Muscle of back (tissue), 3 donors: ENCODE measurements at regions not wholly inside any gene's neighbourhood (a gene's known extent, or its start where the extent isn't known, plus 50 kb on each side); places are given as distances from the start of the nearest gene placed in this dataset.

Experiments
- DNase-seq, 3 donors: peaks; one replicate each; pipeline versions ENCODE4 v3.0.0 to v3.0.0-alpha.2; 2013

DNA sequence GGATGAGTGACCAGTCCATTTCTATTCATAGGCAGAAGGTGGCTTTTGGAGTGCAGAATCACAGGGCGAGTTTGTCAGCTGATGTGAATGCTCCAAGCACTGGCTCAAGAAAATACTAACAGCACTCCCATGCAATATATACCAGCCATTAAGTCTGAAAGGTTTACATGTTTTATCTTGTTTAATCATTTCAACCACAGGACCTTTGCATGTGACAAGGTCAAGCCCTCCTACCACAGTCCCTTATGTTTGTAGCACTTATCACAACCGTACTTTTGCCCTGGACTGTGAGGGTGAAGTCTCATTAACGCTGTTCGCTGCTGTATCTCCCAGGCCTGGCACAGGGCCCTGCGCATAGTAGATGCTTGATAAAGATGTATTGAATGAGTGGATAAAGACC lies 99.3 kb upstream of the PMEPA1 start:
- DNase-seq, result no peak

DNA sequence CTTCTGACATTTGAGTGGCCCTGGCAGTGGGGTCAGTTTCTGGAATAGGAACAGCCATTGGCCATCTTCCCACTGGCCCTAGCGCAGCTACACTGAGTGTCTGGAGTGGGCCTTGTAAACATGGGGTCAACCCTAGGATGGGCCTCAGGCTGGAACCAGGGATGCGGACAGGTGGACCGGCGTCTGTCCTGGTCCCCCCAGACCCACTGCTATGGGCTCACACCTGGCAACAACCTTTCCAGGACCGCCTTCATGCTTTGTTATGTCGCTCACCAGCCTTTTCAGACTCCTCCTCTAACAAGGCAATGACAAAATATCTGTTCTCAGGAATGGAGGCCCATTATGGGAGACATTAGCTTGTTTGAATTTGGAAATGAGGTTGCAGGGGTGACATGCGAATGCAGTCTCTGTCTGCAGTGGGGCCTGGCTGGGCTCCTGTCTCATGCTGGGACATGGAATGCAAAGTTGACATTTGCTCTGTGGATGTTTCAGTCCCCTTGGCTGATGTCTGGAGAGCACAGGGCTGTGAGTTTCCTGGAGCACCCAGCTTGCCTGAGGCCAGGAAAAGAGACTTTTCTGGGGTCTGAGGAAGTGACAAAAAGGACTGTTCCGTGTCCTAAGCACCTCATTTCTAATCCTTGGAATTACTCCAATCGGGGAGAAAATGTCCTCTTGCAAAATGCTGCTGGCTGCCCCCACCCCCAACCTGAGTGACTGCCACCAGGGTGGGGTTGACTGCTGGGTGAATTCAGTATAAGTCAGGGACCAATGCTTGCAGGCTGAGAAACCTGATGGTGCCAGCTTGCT lies 98.7 kb upstream of the PMEPA1 start:
- no peak for DNase-seq

DNA sequence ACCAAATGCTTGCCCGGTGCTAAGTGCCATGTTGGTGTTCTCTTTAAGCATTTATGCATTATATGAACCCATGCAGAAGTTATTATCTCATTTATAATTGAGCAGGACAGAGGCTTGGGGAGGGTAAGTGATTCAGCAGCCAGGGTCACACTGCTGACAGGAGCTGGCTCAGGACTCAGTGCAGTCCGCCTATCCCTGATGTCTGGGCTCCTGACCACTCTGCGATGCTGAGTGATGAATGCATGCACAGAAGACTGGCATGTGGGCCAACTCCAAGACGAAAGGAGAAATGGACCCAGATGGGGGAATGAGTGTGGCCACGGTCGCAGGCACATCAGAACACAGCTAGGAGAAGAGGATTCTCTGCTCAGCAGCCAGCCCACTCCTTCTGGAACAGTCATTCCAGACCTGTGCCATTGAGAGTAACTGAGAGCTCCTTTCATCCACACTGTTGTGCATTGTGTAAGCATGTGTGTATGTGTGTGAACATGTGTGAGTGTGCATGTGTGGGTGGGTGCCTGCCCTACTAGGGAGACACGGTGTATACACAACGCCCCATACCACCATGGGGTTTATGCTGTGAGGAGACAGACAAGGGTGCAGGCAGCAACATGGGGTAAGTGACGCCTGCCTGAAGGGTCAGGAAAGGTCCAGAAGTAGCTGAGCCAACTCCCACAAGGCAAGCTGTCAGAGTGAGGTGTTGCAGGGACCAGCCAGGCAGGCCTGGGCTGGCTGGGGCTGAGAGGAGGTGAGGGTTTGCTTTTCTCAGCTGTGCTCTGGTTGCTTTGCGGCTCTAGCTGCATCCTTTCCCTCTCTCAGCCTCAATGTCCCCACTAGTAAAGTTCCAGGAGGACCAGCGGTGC lies 97.8 kb upstream of the PMEPA1 start:
- no peak for DNase-seq

DNA sequence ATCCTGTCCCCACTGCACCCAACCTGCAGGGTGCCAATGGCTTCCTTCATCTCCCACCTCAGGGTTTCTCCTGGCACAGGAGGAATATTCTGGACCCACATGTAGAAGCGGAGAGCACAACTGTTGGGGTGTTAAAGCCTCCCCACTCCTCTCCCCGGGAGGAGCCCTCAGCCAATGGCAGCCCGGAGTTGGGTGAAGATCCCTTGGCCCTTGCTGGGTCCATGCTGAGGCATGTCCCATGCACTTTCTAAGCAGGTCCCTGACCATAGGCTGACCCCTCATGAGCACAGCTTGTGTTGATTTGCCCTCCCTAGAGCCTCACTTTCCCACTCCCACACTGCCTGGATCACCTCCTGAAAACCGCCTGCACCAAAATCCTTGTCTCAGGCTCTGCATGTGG lies 97.2 kb upstream of the PMEPA1 start:
- DNase-seq, result no peak

DNA sequence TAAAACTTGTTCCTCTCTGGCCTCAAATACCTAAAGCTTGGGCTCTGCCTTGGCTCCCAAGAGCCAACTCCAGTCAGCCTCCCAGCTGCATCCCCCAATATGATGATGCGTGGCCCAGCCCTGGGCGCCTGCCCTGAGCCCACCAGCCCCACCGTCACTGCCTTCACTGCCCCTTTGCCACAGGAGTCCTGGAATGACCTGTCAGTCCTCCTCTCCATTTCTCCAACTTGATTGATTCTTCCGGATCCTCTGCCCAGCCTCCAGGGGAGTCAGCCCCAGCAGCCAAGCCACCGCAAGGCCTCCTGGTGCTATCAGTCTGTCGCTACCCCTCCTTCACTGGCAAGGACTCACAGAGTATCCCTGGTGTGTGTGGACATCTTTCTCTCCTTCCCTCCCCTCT lies 96.7 kb upstream of the PMEPA1 start:
- no peak for DNase-seq

DNA sequence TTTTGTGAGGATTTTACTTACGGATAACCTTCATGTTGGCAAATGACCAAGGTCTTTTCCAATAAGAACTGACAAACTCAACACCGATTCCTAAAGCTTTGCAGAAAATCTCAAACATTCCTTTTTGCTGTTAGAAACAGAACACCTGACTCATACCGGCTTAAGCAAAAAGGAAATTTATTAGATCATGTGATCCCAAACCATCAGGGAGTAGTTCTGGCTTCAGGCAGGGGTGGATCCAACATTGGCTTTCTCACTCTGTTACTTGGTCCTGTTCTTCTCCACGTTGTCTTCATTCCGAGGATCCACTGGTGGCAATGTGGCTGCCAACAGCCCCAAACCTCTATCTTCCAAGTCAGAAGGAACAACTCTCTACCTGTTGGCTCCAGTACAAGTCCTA lies 95.9 kb upstream of the PMEPA1 start:
- no peak for DNase-seq

DNA sequence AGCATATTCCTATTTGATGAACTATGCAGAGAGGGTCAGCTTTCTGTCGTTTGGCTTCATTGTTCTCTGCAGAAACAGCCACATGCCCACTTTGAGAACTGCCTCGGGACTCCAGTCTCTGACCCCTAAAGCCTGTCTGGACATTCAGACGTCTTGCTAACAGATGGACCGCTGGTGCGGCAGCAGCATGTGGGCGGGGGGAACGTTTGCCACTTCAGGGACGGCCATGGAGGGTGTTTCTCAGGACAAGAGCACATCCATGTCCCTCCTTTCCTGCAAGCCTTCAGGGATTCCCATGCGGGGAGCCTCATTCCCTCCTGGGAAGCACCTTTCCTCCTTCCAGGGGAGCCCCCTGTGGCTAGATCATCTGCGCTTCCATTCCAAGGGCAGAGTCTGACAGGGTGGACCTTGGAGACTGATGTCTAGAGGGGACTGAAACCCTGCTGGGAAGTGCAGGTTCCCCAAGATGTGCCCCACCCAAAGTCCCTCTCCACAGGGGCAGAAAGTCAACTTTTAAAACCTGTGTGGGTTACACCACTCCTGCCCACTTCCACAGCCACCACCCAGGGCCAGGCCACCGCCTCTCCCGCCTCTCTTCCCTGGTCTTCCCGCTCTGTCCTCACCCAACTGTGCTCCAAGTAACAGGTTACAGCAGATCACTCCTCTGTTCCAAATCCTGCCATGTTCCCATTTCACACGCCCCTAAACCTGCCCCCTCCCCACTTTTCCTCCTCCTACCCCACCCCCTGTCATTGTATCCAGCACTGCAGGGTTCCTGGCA lies 94.8 kb upstream of the PMEPA1 start:
- no peak for DNase-seq

DNA sequence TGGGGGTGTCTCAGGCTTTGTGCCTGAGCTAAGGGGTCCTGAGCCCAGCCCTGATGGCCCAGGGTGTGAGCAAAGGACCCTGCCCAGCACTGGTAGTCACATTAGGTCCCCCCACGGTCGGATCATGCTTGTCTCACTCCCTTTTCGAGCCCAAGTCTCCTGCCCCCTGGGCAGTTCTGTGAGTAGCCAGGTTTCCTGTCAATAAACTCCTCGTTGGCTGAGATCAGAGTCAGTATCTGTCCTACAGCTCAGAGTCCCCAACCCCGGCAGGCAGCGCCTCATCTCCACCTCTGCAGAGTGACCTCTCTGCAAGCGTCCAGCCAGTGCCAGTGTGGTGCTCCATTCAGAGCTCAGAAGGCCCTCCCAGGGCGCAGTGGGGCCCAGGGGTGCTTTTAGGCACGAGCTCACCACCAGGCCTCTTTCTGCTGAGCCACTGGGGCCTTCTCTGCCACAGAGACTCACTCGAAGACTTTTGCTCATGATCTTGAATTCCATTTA lies 93.7 kb upstream of the PMEPA1 start:
- no peak for DNase-seq

DNA sequence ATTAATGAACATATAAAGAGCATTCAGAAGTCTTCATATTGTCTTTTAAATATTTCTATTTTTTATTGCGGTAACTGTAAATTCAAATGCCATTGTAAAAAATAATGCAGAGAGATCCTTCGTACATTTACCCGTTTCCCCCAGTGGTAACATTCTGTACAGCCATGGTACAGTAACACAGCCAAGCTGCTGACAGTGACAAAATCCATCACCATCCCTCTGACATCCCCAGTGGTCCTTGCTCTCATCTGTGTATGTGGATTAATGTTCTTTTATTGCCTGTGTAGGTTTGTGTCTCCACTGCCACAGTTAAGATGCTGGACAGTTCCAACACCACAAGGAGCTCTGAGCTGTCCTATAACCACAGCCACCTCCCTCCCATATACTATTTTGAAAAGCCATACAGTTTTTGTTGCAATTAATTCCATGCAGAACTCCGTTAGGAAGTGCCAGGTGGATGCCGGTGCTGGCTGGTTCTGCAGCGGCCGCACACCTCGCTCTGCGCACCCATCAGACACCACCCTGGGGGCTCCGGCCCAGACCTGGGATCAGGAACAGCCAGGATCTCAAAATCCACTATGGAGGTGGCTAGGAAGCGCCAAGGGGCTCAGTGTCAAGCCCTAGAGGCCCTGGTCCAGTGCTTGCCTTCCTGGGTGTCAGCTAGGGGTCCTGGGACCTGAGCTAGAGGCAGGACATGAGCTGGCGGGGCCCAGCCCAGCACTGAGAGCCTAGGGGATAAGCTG lies 93.1 kb upstream of the PMEPA1 start:
- DNase-seq, result no peak

DNA sequence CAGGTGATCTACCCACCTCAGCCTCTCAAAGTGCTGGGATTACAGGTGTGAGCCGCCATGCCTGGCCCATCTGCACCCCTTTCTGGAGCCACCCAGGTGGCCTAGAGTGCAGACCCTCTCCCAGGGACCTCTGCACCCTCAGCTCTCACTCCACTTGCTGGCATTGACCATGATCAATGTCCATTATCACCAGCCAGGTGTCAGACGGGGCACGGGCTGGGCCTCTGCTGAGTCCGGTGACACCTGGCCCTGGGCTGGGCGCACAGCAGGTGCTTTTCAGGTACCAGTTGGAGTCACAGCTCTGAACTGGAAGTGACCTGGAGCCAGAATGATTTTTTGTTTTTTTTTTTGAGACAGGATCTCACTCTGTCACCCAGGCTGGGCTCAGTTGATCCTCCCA lies 91.8 kb upstream of the PMEPA1 start:
- DNase-seq, result no peak

DNA sequence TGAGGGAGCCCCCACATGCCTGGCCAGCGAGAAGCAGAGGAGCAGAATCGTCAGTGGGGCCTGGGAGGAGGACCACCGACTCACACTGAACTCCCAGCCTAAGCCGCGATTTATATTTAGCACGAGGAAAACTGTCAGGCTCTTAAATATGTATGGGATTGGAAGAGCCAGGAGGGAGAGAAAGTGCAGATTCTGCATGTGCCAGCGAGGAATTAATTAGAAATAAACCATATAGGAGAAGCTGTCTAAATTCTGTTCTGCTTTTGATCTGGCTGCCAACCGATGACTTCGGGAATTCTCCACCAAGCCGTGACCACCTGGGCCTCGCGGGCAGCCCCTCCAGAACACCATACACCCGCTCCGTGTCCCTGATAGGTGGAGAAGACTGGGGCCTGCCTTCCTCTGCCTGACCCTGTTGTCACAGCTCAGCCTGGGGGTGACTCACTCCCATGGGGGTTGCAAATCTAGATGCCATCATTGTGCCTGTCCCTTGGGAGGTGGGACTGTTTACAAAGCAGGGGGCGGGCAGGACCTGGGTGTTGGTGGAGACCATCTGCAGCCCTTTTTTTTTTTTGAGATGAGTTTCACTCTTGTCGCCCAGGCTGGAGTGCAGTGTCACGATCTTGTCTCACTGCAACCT lies 91.1 kb upstream of the PMEPA1 start:
- no peak for DNase-seq

DNA sequence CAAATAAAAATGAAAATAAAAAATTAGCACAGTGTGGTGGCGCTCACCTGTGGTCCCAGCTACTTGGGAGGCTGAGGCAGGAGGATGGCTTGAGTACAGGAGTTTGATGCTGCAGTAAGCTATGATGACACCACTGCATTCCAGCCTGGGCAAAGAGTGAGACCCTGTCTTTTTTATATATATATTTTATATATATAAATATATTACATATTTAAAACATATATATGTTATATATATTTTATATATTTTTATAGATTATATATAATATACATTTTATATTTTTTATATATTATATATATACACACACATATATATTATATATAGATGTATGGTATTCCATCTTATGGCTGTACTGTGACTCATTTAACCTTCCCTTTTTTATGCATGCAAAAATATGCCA lies 87.6 kb upstream of the PMEPA1 start:
- no peak for DNase-seq

DNA sequence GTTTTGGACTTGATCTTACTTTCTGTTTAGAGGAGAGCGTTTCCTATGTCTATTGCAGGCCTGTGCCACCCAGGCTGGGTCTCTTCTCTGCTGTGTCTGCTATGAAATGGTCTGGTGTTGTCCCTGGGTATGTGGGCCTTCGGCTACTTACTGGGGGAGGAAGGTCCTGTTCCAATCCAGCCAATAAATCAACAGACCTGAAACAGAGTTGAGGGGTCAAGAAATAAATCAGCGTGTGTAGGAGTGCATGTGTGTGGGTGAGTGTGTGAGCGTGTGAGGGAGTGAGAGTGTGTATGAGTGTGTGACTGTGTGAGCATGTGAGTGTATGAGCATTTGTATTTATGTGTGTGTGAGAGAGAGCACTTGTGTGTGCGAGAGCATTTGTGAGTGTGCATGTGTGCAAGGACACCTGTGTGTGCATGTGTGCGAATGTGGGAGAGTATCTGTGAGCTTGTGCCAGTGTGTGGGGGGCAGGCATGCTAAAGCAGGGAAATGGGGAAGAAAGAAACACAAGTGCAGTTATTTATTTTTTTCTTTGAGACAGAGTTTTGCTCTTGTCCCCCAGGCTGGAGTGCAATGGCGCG lies 86.3 kb upstream of the PMEPA1 start:
- no peak for DNase-seq

DNA sequence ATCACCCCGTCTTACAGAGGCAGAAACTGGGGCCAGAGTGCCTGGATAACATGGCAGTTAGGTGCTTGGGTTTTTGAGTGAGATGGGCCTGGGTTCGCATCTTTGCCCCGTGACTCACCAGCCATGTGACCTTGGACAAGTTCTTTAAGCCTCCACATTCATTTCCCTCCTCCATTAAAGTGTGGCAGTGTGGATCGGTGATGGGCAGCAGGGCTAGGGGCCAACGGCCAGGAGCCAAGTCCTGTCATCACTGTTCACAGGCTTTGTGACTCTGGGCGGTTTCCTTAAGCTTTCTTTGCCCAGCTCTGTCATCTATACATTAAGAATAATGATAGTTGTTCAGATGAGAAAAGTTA lies 85.5 kb upstream of the PMEPA1 start:
- DNase-seq, result no peak

DNA sequence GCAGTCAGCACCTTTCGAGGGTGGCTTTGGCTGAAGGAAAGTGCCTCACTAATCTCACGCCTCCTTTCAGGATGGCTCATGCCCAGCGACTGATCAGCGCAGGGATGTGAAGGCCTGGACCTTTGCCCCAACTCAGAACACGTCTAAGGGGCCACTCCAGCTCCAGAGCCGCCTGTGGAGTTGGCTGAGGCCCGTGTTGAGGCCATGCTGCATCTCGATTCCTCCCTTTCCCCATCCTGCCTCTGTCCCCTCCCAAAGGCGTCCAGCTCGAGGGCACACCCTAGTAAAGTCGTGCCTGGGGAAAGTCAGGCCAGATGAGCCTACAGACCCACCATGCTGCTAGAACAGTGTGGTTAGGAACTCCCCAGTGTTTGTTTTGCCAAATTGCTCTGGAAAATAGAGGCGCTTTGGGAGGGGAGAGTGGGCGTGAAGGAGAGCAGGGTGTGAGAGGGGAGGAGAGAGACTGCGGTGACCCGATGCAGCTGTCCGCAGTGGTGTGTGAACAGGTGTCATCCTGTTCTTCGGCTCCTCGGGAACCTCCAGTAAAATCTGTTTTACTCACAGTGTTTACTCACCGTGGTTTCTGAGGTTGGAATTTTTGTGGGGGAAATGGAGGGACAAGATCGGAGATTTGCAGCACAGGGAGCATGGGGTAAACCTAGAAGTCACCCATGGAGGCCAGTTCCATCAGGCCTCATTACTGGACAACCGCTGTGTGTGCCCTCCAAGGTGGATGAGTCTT lies 85.0 kb upstream of the PMEPA1 start:
- no peak for DNase-seq

DNA sequence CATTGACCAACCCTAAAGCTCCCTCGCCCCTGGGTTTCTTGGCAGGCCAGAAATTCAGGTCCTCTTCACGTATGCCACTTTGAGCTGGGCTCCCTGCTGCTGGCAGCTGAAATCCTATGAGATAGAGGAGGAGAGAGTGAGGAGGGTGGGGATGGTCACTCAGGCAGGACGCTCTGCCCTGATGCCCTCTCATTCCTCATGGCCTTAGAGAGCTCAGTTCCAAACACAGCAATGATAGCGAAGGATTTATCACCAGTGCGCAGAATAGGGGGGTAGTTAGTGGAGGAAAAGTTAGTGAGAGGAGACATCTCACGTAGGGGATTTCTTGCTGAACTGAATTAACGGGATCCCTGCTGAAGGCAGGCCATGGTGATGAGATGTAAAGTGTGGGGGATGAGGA lies 84.2 kb upstream of the PMEPA1 start:
- DNase-seq, result no peak

DNA sequence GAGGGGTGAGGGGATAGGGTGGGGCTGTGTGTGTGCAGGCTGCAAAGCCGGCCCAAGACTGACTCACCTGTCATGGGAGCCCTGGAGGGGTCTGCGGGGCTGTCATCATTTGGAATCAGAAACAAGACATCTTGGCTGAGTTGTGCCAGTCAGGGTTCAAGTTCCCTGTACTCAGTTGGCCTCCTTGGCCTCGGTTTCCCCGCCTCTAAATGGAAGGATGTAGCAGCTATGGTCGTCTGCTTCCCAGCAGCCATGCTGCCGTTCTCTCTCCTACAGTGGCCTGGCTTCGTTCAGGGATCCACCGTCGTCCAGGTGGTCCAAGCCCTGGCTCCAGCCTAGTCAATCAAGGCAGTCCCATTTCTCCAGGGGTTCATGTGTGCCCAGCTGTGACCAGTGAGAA lies 83.6 kb upstream of the PMEPA1 start:
- no peak for DNase-seq

DNA sequence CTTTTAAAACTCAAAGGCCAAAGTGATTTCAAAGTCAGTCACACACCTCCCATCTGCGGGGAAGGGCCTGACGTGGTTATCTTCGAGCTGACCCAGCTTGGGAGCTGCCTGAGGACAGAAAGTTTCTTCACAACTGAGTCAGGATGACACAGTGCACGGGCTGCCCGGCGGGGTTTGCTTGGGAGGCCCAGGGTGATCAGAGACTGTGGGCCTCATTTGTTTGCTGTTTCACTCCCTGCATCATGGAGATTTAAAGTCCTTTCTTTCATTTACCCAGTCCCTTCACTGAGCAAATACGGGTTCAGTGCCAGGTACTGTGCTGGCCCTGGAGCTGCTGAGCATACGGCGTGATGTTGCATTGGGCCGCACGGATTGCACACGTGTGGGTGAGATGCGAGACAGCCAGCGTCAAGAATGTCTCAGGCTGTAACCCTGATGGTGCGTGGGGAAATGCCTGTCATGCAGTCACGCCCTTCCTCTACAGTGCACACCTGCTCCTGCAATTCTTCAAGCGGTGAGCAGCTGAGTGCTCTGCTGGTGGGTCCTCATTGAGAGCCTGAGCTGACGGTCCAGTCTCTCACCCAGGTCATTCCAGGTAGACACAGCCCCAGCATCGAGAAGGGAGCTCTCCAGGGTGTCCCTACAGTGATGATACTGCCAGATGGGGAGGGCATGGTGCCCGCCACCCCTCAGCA lies 82.7 kb upstream of the PMEPA1 start:
- no peak for DNase-seq

DNA sequence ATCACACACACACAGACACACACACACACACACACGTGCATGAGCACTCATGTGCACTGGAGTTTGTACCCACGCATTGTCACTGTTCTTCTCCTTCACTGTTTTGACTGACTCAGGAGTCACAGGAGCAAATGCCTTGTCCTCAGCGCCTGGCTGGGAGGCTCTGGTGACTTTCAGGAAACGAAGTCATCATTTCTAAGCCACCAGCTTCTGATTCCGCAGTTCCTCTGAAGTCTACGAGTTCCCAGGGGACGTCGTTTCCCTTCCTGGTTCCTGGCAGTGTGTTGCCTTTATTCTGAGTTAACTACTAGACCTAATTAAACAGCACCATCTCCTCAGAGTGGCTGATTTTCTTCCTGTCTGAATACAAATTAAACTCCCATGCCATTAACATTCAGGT lies 82.2 kb upstream of the PMEPA1 start:
- peak in 2 of 3 donors; percentile 8 to 39 for DNase-seq
